ENCODE measurements at regions not wholly inside any gene's neighbourhood (a gene's known extent, or its start where the extent isn't known, plus 50 kb on each side); places are given as distances from the start of the nearest gene placed in this dataset.
"Not testable (repeated sequence)": the region's sequence is repeated elsewhere in the genome, so short reads cannot be mapped to it uniquely, and the experiment has no call there.

- POLR2A ChIA-PET, result no interaction called here
- H3K27me3 Mint-ChIP-seq, result peaks cover 4% of the 10 kb centered on the region
- no peak overlapping the region for H3K27ac Mint-ChIP-seq
- CTCF ChIA-PET, result no interaction called here
- H3K4me1 Mint-ChIP-seq, result peaks cover 11% of the 10 kb centered on the region
- H3K9me3 Mint-ChIP-seq, result no peaks in the 10 kb centered on the region
- no peaks in the 10 kb centered on the region for H3K36me3 Mint-ChIP-seq (ENCODE audit: low read depth)
- no peak overlapping the region for H3K4me3 Mint-ChIP-seq
- no peak for DNase-seq
Measured at GRCh38 chr1:99540744-99541143, 105.2 kb upstream of the PALMD start.

- DNase-seq, result no peak
- no peak overlapping the region for H3K27ac Mint-ChIP-seq
- no peak overlapping the region for H3K4me3 Mint-ChIP-seq
- H3K36me3 Mint-ChIP-seq (ENCODE audit: low read depth), result no peaks in the 10 kb centered on the region
- H3K27me3 Mint-ChIP-seq, result peaks cover 1% of the 10 kb centered on the region
- H3K9me3 Mint-ChIP-seq, result no peaks in the 10 kb centered on the region
- POLR2A ChIA-PET, result no interaction called here
- CTCF ChIA-PET, result no interaction called here
- peaks cover 11% of the 10 kb centered on the region for H3K4me1 Mint-ChIP-seq
Measured at GRCh38 chr1:99544328-99544727, 101.6 kb upstream of the PALMD start.

GRCh38 chr1:99546432-99547416 lies 99.2 kb upstream of the PALMD start:
- POLR2A ChIA-PET, result no interaction called here
- H3K27me3 Mint-ChIP-seq, result peaks cover 3% of the 10 kb centered on the region
- no peak for DNase-seq
- H3K4me1 Mint-ChIP-seq, result peaks cover 11% of the 10 kb centered on the region
- H3K27ac Mint-ChIP-seq, result no peak overlapping the region
- H3K9me3 Mint-ChIP-seq, result no peaks in the 10 kb centered on the region
- no peak overlapping the region for H3K4me3 Mint-ChIP-seq
- H3K36me3 Mint-ChIP-seq (ENCODE audit: low read depth), result no peaks in the 10 kb centered on the region
- CTCF ChIA-PET, result no interaction called here

- no peak overlapping the region for H3K27ac Mint-ChIP-seq
- POLR2A ChIA-PET, result no interaction called here
- DNase-seq, result no peak
Measured at GRCh38 chr1:99548943-99549605, 96.8 kb upstream of the PALMD start.

GRCh38 chr1:99550198-99550597 lies 95.7 kb upstream of the PALMD start:
- no peaks in the 10 kb centered on the region for H3K9me3 Mint-ChIP-seq
- peaks cover 8% of the 10 kb centered on the region for H3K27me3 Mint-ChIP-seq
- ChIA-PET CTCF (no interaction called here), POLR2A (no interaction called here)
- no peak for DNase-seq
- no peak overlapping the region for H3K4me3 Mint-ChIP-seq
- H3K4me1 Mint-ChIP-seq, result no peaks in the 10 kb centered on the region
- H3K36me3 Mint-ChIP-seq (ENCODE audit: low read depth), result no peaks in the 10 kb centered on the region
- no peak overlapping the region for H3K27ac Mint-ChIP-seq

More at GRCh38 chr1:99548943-99549605, 96.8 kb upstream of the PALMD start:
- H3K27me3 Mint-ChIP-seq, result peaks cover 5% of the 10 kb centered on the region
- H3K36me3 Mint-ChIP-seq (ENCODE audit: low read depth), result no peaks in the 10 kb centered on the region
- peaks cover 8% of the 10 kb centered on the region for H3K4me1 Mint-ChIP-seq
- no peaks in the 10 kb centered on the region for H3K9me3 Mint-ChIP-seq
- no peak overlapping the region for H3K4me3 Mint-ChIP-seq
- CTCF ChIA-PET, result no interaction called here

- H3K36me3 Mint-ChIP-seq (ENCODE audit: low read depth), result no peaks in the 10 kb centered on the region
- H3K9me3 Mint-ChIP-seq, result no peaks in the 10 kb centered on the region
- H3K27me3 Mint-ChIP-seq, result peaks cover 8% of the 10 kb centered on the region
- CTCF ChIA-PET, result no interaction called here
- no peaks in the 10 kb centered on the region for H3K4me1 Mint-ChIP-seq
- H3K4me3 Mint-ChIP-seq, result no peak overlapping the region
- no peak for DNase-seq
- POLR2A ChIA-PET, result no interaction called here
- H3K27ac Mint-ChIP-seq, result no peak overlapping the region
Measured at GRCh38 chr1:99551812-99552614, 93.9 kb upstream of the PALMD start.

- H3K27me3 Mint-ChIP-seq, result peaks cover 13% of the 10 kb centered on the region
- no peak overlapping the region for H3K27ac Mint-ChIP-seq
- POLR2A ChIA-PET, result no interaction called here
- no peak overlapping the region for H3K4me3 Mint-ChIP-seq
- no peaks in the 10 kb centered on the region for H3K9me3 Mint-ChIP-seq
- no peaks in the 10 kb centered on the region for H3K36me3 Mint-ChIP-seq (ENCODE audit: low read depth)
- DNase-seq, result no peak
- no peaks in the 10 kb centered on the region for H3K4me1 Mint-ChIP-seq
- CTCF ChIA-PET, result no interaction called here
Measured at GRCh38 chr1:99553301-99553700, 92.6 kb upstream of the PALMD start.

GRCh38 chr1:99553819-99554218 lies 92.1 kb upstream of the PALMD start:
- DNase-seq, result not testable (repeated sequence)

GRCh38 chr1:99554727-99555126 lies 91.2 kb upstream of the PALMD start:
- H3K4me3 Mint-ChIP-seq, result no peak overlapping the region
- H3K36me3 Mint-ChIP-seq (ENCODE audit: low read depth), result no peaks in the 10 kb centered on the region
- DNase-seq, result no peak
- H3K9me3 Mint-ChIP-seq, result no peaks in the 10 kb centered on the region
- ChIA-PET POLR2A (no interaction called here), CTCF (no interaction called here)
- H3K27ac Mint-ChIP-seq, result no peak overlapping the region
- H3K27me3 Mint-ChIP-seq, result peaks cover 13% of the 10 kb centered on the region
- no peaks in the 10 kb centered on the region for H3K4me1 Mint-ChIP-seq

More at GRCh38 chr1:99553819-99554218, 92.1 kb upstream of the PALMD start:
- H3K9me3 Mint-ChIP-seq; H3K4me1 Mint-ChIP-seq; CTCF ChIA-PET; POLR2A ChIA-PET; H3K4me3 Mint-ChIP-seq; H3K36me3 Mint-ChIP-seq (ENCODE audit: low read depth); H3K27ac Mint-ChIP-seq: not testable (repeated sequence)
- H3K27me3 Mint-ChIP-seq, result peaks cover 13% of the 10 kb centered on the region

- ChIA-PET CTCF (no interaction called here), POLR2A (no interaction called here)
- Mint-ChIP-seq H3K4me3 (no peak overlapping the region), H3K27me3 (peaks cover 8% of the 10 kb centered on the region), H3K27ac (no peak overlapping the region), H3K4me1 (no peaks in the 10 kb centered on the region), H3K9me3 (no peaks in the 10 kb centered on the region), H3K36me3 (ENCODE audit: low read depth) (no peaks in the 10 kb centered on the region)
- DNase-seq, result no peak
Measured at GRCh38 chr1:99557546-99558202, 88.2 kb upstream of the PALMD start.

- POLR2A ChIA-PET, result no interaction called here
- H3K4me1 Mint-ChIP-seq, result no peaks in the 10 kb centered on the region
- CTCF ChIA-PET, result no interaction called here
- H3K9me3 Mint-ChIP-seq, result no peaks in the 10 kb centered on the region
- no peak overlapping the region for H3K27ac Mint-ChIP-seq
- DNase-seq, result no peak
- no peak overlapping the region for H3K4me3 Mint-ChIP-seq
- no peaks in the 10 kb centered on the region for H3K36me3 Mint-ChIP-seq (ENCODE audit: low read depth)
- peaks cover 8% of the 10 kb centered on the region for H3K27me3 Mint-ChIP-seq
Measured at GRCh38 chr1:99559166-99559565, 86.7 kb upstream of the PALMD start.

GRCh38 chr1:99560207-99561040 lies 85.5 kb upstream of the PALMD start:
- Mint-ChIP-seq H3K9me3 (no peaks in the 10 kb centered on the region), H3K4me1 (no peaks in the 10 kb centered on the region), H3K27me3 (peaks cover 4% of the 10 kb centered on the region), H3K36me3 (ENCODE audit: low read depth) (no peaks in the 10 kb centered on the region), H3K4me3 (no peak overlapping the region), H3K27ac (no peak overlapping the region)
- ChIA-PET CTCF (no interaction called here), POLR2A (no interaction called here)
- no peak for DNase-seq

Measured in activated CD4-positive, alpha-beta memory T cell treated with anti-CD3 and anti-CD28 coated beads, Interleukin-2, amount 10 ng/mL, durations not matched to agents 7 days and 5 days (primary cell).